CD4-positive, alpha-beta T cell treated with Interleukin-15 for 1 hour (primary cell): ENCODE measurements at regions not wholly inside any gene's neighbourhood (a gene's known extent, or its start where the extent isn't known, plus 50 kb on each side); places are given as distances from the start of the nearest gene placed in this dataset.
A peak's percentile ranks its signal among the peaks of the same experiment; 100 is the strongest.
"Not testable (repeated sequence)": the region's sequence is repeated elsewhere in the genome, so short reads cannot be mapped to it uniquely, and the experiment has no call there.

ENCODE experiments used
- DNase-seq: peaks from one replicate; pipeline ENCODE4 v3.0.0-alpha.2; 2020

DNA sequence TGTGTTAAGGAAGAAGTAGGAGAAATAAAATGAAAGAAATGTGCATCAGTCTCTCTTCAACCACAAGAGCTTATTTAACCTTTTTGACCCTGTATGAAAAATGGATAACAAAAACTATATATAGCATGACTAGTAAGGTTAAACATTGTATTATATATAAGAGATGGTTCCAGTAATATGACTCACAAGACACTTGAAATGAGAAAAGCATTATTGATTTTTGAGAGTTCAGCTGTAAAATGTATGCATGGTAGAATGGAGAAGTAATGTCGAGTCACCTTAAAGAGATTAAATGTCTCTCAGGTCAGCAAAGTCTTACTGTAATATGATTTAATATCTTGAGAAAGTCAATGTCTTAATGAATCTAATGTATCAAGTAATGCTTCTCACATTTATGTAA lies 860.9 kb downstream of the TAF11L14 start:
- DNase-seq, result no peak

DNA sequence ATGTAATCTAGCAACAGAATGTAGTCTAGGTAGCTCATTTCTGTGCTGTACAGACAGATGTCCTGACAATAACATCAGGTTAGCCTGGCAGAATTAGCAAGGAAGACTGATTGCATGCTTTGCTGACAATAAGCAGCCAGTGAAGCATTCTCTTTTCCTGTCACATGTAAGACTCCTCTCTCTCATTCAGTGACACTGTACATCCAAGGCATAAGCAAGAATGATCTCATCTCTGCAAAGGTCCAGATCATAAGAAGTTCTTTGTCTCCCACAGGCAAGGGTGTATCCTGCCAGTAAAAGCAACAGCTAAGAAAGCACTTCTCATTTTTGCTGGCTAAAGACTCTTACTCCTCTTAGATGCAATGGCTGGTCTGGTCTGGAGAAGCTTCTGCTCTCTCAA lies 861.8 kb downstream of the TAF11L14 start:
- no peak for DNase-seq

DNA sequence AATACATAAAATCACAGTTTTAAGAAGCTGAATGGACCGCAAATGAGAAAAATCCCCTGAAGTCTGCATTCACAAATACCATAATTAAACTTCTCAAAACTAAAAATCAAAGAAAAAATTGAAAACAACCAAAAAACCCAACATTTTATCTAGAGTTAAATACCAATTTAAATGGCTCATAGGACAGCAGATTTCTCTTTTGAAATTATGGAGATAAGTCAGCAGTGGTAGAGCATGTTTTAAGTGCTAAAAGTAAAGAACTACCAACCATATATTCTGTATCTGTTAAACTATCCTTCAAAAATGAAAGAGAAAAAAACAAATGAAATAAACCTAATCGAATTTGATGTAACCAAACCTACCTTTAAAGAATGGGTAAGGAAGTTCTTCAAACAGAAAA lies 862.8 kb downstream of the TAF11L14 start:
- DNase-seq, result no peak

DNA sequence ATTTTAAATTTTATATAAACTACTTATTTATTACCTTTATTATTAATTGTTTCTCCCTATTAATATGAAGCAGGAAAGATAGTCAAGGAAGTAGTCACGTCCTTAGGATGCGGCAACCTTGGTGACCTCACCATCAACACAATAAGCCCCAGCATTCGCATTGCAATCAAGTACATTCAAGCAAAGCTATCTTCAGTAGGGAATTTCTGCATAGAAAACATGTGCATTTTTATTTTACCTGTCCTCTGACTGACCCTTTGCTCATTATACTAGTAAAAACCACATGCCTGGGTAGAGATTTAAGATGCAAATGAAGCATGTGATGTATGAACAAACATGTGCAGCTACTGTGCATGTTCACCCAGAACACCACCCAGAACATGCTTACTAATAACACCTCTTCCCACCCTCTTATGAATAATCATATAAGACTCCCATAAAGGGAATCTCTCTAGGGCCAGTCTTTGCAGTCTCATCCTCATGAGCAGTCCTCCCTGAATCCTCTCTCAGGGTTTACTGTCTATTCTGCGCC lies 869.6 kb downstream of the TAF11L14 start:
- DNase-seq, result no peak

DNA sequence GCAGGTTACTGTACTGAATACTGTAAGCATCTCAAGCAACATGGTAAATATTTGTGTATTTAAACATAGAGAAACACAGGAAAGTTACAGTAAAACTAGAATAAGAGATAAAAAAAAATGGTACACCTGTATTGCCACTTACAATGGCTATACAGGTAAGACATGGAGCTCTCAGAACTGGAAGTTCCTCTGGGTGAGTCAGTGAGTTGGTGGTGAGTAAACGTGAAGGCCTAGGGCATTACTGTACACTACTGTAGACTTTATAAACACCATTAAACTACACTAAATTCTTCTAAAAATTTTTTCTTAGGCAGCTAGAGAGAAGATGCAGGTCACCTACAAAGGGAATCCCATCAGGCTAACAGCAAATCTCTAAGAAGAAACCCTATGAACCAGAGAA lies 872.9 kb downstream of the TAF11L14 start:
- DNase-seq, result no peak

DNA sequence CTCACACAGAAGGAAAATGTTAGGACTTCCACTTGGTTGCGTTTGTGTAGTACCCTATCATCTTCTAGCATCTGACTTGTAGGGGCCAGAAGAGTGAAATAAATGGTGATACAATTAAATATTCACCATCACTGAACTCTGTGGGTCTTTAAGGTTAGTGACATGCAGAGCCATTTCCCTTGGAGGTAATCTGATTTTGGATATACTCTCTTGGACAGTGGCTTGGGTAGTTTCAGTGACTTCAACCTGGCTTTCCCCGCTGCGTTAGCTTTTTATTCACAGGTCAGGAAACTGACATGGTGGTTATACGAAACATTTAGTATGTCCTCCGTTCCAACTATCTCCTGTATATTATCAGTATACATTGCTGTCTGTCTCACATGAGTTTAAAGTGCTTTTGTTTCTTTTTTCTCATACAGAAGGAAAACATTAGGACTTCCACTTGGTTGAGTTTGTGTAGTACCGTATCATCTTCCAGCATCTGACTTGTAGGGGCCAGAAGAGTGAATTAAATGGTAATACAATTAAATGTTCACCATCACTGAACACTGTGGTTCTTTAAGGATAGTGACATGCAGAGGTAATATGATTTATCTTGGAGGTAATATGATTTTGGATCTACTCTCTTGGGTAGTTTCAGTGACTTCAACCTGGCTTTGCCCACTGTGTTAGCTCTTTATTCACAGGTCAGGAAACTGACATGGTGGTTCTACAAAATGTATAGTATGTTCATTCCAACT lies 883.6 kb downstream of the TAF11L14 start:
- no peak for DNase-seq

DNA sequence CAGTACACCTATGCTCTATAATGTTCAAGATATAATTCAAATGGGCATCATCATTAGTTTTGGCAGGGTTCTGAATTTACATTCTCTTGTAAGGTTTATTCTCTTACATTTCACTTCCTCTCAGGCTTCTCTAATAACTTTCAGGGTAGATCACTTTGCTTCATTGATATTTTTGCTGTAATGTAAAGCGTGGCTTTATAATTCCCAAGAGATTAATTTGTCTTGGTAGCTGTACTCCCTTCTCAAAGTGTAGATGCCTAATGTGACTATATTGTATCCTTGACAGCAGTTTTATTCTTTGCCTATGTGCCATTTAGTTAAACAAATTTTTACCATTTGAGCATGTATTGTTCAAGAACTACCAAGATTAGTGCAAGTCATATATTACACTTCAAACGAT lies 889.1 kb downstream of the TAF11L14 start:
- DNase-seq, result no peak

DNA sequence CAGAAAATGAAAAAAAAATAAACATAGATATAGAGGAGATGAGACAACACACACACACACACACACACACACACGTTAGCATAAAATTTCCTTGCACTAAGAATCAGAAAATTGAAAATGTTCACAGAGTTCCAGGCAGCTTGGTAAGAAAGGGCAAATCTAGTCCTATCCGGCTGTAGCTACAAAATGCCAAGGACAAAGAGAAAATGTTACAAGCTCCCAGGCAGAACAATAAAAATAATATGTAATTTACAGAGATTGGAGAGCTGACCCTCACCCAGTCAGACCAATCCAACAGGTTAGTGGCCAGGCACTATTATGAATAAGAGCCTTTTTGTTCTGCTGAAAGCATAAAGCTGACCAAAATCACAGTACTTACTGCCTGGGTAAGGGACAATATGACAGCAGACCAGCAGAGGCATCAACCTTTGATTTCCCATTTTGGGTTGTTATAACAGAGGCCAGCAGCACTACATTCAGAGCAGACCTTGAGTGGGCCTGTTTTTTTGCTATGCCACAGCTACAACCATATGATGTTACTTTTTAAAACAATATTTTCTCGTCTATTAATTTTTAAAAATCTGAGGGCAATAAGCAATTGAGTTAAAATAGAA lies 892.6 kb downstream of the TAF11L14 start:
- DNase-seq, result no peak

DNA sequence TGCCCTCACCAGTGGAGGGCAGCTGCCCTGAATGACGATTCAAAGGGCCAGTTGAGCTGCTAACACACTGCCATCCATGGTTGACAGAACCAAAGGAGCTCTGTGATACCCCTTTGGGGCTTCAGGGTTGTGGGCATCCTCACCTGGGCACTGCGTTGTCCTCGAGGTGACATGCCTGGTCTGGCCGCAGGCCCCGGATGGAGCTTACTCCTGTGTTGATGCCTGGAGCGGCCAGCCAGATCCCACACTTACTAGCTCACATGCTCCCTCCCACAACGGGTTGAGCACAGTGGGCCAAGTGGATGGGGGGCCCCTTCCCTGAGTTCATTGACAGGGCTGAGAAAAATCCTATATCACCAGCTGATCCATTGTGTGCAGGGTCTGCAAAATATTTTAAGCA lies 898.9 kb downstream of the TAF11L14 start:
- DNase-seq, result no peak

DNA sequence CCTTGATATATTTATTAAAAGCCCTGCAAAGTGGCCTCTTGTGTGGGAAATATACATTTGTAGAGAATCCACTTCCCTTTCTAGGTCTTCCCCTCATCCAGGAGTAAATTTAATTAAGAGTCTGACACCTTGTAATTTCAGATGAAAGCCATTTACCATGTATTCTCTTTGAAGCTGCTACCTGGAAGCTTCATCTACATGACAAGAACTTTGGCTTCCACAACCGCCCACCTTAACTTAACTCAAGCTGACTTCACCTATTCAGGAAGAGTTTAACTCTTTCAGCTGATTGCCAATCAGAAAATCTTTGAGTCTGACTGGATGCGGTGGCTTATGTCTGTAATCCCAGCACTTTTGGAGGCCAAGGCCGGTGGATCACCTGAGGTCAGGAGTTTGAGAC lies 899.9 kb downstream of the TAF11L14 start:
- DNase-seq, result no peak

DNA sequence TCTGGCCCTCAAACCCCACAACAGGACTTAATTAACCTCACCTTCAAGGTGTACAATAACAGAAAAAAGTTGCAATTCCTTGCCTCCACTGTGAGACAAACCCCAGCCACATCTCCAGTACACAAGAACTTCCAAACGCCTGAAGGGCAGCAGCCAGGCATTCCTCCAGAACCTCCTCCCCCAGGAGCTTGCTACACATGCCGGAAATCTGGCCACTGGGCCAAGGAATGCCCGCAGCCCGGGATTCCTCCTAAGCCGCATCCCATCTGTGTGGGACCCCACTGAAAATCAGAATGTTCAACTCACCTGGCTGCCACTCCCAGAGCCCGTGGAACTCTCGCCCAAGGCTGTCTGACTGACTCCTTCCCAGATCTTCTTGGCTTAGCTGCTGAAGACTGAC lies 901.5 kb downstream of the TAF11L14 start:
- DNase-seq, result not testable (repeated sequence)

DNA sequence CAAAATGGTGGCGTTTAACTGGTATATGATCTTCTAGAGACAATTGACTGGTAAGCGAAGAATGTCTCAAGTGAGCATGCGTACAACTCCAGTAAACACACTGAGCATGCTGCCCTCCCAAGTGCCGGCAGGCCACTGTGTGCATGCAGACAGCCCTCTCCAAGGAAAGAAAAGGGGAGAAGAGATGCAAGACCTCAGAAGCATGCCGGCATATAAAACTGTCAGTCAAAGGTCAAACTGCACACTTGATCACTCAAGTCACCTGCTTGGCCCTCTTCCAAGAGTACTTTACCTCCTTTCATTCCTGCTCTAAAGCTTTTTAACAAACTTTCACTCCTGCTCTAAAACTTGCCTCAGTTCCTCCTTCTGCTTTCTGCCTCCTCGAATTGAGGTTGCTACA lies 910.2 kb downstream of the TAF11L14 start:
- no peak for DNase-seq

DNA sequence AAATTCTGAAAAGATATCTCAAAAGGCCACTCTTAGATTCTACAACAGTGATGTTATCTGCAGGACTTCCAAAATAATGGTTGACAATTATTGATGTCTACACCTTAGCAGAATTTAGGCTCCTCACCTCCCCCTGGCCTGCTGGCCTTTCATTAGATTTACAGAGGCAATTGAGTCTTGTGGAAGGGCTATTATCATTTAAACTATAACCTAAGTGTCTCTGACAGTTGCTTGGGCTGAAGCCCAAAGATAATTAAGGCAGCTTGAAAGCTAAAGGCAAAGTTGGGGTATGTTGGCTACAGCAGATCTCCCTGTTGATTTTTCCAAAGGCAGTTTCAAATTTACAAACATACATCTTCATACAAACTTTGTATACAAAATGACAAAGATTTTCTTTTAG lies 912.3 kb downstream of the TAF11L14 start:
- no peak for DNase-seq

DNA sequence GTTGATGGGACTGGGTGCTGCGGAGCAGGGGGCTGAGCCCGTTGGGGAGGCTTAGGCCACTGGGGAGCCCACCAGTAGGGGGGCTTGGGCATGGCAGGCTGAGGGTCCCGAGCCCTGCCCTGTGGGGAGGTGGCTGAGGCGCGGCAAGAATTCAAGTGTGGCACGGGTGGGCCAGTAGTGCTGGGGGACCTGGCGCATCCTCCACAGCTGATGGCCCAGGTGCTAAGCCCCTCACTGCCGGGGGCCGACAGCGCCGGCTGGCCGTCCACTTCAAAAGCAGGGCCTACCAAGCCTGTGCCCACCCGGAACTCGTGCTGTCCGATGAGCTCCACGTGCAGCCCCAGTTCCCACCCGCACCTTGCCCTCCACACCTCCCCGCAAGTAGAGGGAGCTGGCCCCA lies 917.5 kb downstream of the TAF11L14 start:
- peak; percentile 10 for DNase-seq

DNA sequence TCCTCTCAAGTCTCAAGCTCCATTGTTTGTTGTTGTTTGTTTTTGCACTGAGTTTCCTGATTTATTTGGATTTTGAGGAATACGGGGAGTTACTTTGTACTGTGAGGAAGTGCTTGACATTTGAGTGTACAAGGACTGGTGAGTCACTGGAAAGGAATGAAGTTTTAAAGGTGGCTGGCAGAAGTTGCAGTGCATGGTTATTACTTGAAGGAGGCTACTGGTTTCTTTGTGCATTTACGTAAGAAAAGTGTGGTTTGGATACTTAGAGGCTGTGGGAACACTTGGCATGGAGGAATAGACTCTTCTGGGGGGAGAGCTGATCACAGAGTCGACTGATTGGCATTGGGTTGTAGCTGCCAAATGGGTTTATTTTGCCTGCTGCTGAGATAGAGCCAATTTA lies 919.0 kb downstream of the TAF11L14 start:
- no peak for DNase-seq

DNA sequence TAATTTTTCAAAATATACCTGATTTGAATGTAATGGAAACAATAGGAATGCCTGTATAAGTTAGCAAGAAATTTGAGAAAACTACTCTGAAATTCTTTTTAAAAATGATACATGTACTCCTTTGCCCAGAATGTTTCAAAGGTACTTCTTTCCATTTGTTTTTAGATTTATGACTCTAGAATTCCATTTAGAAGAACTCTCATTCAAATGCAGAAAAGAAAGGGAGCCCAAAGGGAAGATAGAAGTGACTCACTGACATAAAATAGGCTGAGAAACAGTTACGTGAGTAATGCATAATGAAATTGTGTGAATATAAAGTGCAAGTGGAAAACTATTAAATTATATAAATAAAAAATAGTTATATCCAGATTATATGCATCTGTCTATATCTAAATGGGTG lies 926.3 kb downstream of the TAF11L14 start:
- DNase-seq, result no peak

DNA sequence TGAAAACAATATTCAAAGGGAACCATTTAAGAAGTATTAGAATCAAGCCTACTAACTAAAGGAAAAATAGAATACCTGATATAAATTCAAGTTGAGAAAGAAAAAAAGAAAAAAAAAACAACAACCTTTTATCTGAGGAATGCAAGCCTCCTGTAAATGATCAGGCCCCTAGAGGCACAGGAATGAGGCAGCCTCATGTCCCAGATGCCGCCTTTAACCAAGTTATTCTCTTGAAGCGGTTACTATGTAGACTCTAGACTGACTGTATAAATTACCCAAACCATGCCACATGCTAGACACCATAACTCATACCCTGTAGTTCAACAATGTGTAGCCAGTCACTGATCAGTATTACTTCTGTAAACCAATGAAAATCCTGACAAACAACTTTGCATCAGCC lies 929.6 kb downstream of the TAF11L14 start:
- DNase-seq, result no peak

DNA sequence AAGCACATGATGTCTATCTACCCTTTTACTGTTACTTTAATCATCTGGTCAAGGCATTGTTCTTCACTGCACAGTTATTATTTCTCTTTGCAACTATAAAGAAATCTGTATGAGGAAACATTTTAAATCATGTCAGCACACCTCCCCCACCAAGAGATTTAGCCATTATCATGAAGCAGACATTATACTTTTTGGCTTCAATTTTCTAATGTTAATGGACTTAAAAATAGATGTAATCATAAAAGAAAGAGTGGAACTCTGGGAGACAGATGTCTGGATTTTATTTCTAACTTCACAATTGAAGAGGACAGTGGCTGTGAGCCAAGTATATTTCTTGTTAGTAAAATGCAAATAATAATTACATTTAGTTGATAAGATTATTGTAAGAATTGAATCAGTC lies 932.4 kb downstream of the TAF11L14 start:
- DNase-seq, result no peak

DNA sequence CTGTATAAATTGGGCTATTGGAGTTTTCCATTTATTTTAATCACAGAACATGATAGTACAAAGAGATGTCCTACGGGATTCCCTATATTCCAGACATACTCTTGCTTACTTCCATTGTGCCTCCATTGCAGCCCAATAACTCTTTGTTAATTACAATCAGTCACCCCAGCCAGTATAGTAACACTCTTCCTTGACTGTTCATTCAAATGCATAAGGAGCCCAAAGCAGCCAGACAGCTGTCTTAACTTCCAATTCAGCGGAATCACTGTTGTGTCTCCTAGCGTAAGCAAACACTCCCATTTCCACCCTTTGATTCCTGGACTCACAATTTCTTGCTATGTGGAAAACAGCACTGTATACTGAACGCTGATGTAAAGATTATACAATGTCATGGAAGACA lies 942.3 kb downstream of the TAF11L14 start:
- DNase-seq, result no peak

DNA sequence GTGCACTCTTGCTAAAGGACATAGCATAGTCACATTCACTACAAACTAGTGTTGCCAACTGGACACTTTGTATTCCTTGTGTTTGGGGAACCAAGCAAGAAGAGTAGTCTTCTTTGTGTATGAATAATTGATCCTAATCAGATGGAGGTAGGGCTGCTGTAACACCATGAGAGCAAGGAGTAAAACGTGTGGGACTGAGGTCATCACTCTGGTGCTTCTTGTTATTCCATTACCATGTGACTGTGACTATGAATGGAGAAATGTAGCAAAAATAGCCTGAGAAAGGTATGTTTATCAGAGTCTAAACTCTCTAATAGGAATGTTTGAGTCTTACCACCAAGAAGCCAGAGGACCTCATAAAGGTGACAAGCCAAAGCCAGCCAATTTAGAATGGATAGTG lies 966.9 kb downstream of the TAF11L14 start:
- no peak for DNase-seq

DNA sequence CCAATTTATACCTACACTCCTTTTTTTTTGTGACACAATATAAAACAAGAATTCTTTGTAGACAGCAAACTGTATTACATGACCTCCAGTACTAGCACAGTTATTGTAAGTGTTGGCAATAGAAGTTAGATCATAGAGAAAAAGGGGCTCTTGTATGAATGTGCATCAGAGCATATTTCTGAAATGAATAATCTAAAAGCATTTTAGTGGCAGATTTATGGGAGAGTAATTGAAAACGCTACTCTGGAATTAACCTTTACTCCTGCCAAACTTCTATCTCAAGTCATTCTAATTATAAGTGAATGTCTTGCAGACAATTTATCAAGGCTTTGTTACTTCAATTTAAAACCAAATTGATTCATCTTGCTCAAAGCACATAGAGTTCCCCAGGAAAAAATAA lies 968.1 kb downstream of the TAF11L14 start:
- no peak for DNase-seq

DNA sequence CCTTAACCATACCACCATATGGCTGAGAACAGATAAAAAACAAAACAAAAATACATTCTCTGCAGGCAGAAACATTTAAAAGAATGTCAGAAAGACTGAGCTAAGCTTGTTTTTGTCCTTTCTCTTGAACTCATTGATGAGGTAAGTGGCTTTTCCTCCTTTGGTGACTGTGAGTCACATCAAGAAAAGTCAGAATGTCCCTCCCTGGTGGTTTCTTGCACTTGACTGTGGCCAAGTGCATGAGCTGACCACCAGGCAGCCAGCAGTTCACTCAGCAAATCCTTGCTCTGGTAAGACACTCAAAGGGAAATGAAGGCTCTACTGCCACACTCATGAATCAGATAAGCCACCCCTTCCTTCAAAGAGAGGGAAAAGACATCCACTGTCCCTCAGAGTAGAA lies 970.9 kb downstream of the TAF11L14 start:
- DNase-seq, result no peak

DNA sequence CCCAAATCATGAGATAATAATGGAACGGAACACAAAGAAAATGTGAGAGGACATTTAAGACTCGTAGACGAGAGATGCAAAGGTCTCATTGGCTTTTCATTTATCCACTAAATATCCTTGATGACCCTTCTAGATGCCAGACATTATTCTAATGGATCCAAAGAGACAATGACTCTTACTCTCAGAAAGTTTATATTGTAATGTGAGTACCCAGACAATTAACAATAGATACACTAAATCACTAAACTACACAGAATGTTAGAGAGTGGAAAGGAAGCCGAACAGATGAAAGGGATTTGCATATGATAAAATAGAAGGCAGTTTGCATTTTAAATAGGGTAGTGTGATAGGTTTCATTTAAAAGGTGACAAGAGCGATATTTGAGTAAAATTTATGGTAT lies 973.3 kb downstream of the TAF11L14 start:
- no peak for DNase-seq

DNA sequence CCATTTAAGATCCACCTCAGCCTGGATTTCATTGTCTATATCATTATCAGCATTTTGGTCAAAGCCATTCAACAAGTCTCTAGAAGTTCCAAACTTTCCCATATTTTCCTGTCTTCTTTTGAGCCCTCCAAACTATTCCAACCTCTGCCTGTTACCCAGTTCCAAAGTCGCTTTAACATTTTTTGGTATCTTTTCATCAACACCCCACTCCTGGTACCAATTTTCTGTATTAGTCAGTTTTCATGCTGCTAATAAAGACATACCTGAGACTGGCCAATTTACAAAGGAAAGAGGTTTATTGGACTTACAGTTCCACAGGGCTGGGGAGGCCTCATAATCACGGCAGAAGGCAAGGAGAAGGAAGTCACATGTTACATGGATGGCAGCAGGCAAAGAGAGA lies 982.9 kb downstream of the TAF11L14 start:
- DNase-seq, result not testable (repeated sequence)
